LNCAP (cell line): ENCODE measurements at regions not wholly inside any gene's neighbourhood (a gene's known extent, or its start where the extent isn't known, plus 50 kb on each side); places are given as distances from the start of the nearest gene placed in this dataset.

Experiments
- CTCF ChIP-seq: fragments of 450-650 bp; IDR thresholded peaks from 2 replicates; pipeline ENCODE4 v1.5.1; 2017; ENCODE audit warnings: mild to moderate bottlenecking

GRCh38 chr14:44204061-44204835, 302.8 kb downstream of the FSCB start:
- TF ChIP-seq CTCF = no peak

GRCh38 chr14:44180975-44181374, 326.1 kb downstream of the FSCB start:
- no peak for TF ChIP-seq CTCF

GRCh38 chr14:44170556-44170955, 336.5 kb downstream of the FSCB start:
- TF ChIP-seq CTCF = no peak

- no peak for TF ChIP-seq CTCF
Observed at GRCh38 chr14:44170101-44170500, 337.0 kb downstream of the FSCB start.

- TF ChIP-seq CTCF = no peak
Observed at GRCh38 chr14:44168566-44168965, 338.5 kb downstream of the FSCB start.

GRCh38 chr14:44166611-44167010, 340.5 kb downstream of the FSCB start:
- TF ChIP-seq CTCF = no peak

GRCh38 chr14:44165936-44166335, 341.1 kb downstream of the FSCB start:
- TF ChIP-seq CTCF = no peak

- no peak for TF ChIP-seq CTCF
Observed at GRCh38 chr14:44165286-44165685, 341.8 kb downstream of the FSCB start.
